KMS-11 (cell line): ENCODE measurements at regions not wholly inside any gene's neighbourhood (a gene's known extent, or its start where the extent isn't known, plus 50 kb on each side); places are given as distances from the start of the nearest gene placed in this dataset.

Source experiments
- H2AFZ ChIP-seq: fragments of 200-600 bp; sonication (generic); 2 replicates; pipeline ENCODE4 v1.6.1; 2016; ENCODE audit warnings: antibody characterized with exemption, mixed run types, low read depth
- H3K27ac ChIP-seq: fragments of 200-600 bp; sonication (generic); 2 replicates; pipeline ENCODE4 v1.6.1; 2016; ENCODE audit warnings: mild to moderate bottlenecking, mixed run types
- H3K27me3 ChIP-seq: fragments of 200-600 bp; sonication (generic); 2 replicates; pipeline ENCODE4 v1.6.1; 2017; ENCODE audit warnings: mild to moderate bottlenecking, low read depth, mixed run types, moderate library complexity; ENCODE audit not compliant: insufficient read depth
- H3K36me3 ChIP-seq: fragments of 200-600 bp; sonication (generic); 2 replicates; pipeline ENCODE4 v1.6.1; 2017; ENCODE audit warnings: mild to moderate bottlenecking, mixed run types; ENCODE audit not compliant: insufficient read depth
- H3K4me1 ChIP-seq: fragments of 200-600 bp; sonication (generic); 2 replicates; pipeline ENCODE4 v1.6.1; 2016; ENCODE audit warnings: mild to moderate bottlenecking, low read depth, mixed run types; ENCODE audit not compliant: poor library complexity, severe bottlenecking
- H3K4me2 ChIP-seq: fragments of 200-600 bp; sonication (generic); 2 replicates; pipeline ENCODE4 v1.7.0; 2016; ENCODE audit warnings: mild to moderate bottlenecking, mixed run types
- H3K4me3 ChIP-seq: fragments of 200-600 bp; sonication (generic); IDR thresholded peaks from 2 replicates; pipeline ENCODE4 v1.6.1; 2017; ENCODE audit warnings: low read depth, low read length, mixed read lengths; ENCODE audit not compliant: insufficient read depth
- H3K79me2 ChIP-seq: fragments of 200-600 bp; sonication (generic); 2 replicates; pipeline ENCODE4 v1.6.1; 2016; ENCODE audit warnings: low read depth, mixed run types; ENCODE audit not compliant: insufficient read depth
- H3K9ac ChIP-seq: fragments of 200-600 bp; sonication (generic); 2 replicates; pipeline ENCODE4 v1.6.1; 2016; ENCODE audit warnings: mild to moderate bottlenecking, mixed run types
- H4K20me1 ChIP-seq: fragments of 200-600 bp; sonication (generic); 2 replicates; pipeline ENCODE4 v1.6.1; 2016; ENCODE audit warnings: mild to moderate bottlenecking, mixed run types; ENCODE audit not compliant: insufficient read depth
- CTCF ChIP-seq: fragments of 200-600 bp; sonication (generic); conservative IDR thresholded peaks from 2 replicates; pipeline ENCODE4 v1.6.1; 2017; ENCODE audit warnings: low read depth, mild to moderate bottlenecking, antibody characterized with exemption, low read length, moderate library complexity, mixed read lengths

GRCh38 chr5:40235471-40236400, 444.0 kb upstream of the PTGER4 start:
- no peaks in the 10 kb centered on the region for H3K79me2 ChIP-seq
- H3K4me1 ChIP-seq: no peaks in the 10 kb centered on the region
- H3K4me2 ChIP-seq: no peak overlapping the region
- no peaks in the 10 kb centered on the region for H3K36me3 ChIP-seq
- no peaks in the 10 kb centered on the region for H4K20me1 ChIP-seq
- H3K9ac ChIP-seq: no peak overlapping the region
- H3K27ac ChIP-seq: no peak overlapping the region
- no peak overlapping the region for H2AFZ ChIP-seq
- H3K4me3 ChIP-seq: no peak overlapping the region
- TF ChIP-seq CTCF: no peak
- H3K27me3 ChIP-seq: no peaks in the 10 kb centered on the region

GRCh38 chr5:40233268-40233667, 446.4 kb upstream of the PTGER4 start:
- Histone ChIP-seq H2AFZ (no peak overlapping the region), H3K36me3 (no peaks in the 10 kb centered on the region), H3K27ac (no peak overlapping the region), H3K4me1 (no peaks in the 10 kb centered on the region), H3K9ac (no peak overlapping the region), H4K20me1 (no peaks in the 10 kb centered on the region), H3K4me3 (no peak overlapping the region), H3K27me3 (no peaks in the 10 kb centered on the region), H3K4me2 (no peak overlapping the region), H3K79me2 (no peaks in the 10 kb centered on the region)
- TF ChIP-seq CTCF: no peak

- Histone ChIP-seq H3K4me1 (peaks cover 21% of the 10 kb centered on the region), H3K4me3 (no peak overlapping the region), H2AFZ (no peak overlapping the region), H3K79me2 (no peaks in the 10 kb centered on the region), H3K27ac (no peak overlapping the region), H4K20me1 (no peaks in the 10 kb centered on the region), H3K4me2 (no peak overlapping the region), H3K9ac (no peak overlapping the region), H3K36me3 (no peaks in the 10 kb centered on the region), H3K27me3 (no peaks in the 10 kb centered on the region)
- no peak for TF ChIP-seq CTCF
Observed at GRCh38 chr5:40227931-40228330, 451.8 kb upstream of the PTGER4 start.

- no peak overlapping the region for H3K4me3 ChIP-seq
- H2AFZ ChIP-seq: no peak overlapping the region
- H3K27me3 ChIP-seq: no peaks in the 10 kb centered on the region
- TF ChIP-seq CTCF: no peak
- H3K36me3 ChIP-seq: no peaks in the 10 kb centered on the region
- H3K27ac ChIP-seq: no peak overlapping the region
- peaks cover 21% of the 10 kb centered on the region for H3K4me1 ChIP-seq
- no peak overlapping the region for H3K9ac ChIP-seq
- no peaks in the 10 kb centered on the region for H3K79me2 ChIP-seq
- H4K20me1 ChIP-seq: no peaks in the 10 kb centered on the region
- no peak overlapping the region for H3K4me2 ChIP-seq
Observed at GRCh38 chr5:40227366-40227765, 452.3 kb upstream of the PTGER4 start.
